Choroid plexus epithelial cell (primary cell): ENCODE measurements at regions not wholly inside any gene's neighbourhood (a gene's known extent, or its start where the extent isn't known, plus 50 kb on each side); places are given as distances from the start of the nearest gene placed in this dataset.

Experiments used
- DNase-seq: peaks from one replicate; pipeline ENCODE4 v3.0.0-alpha.2; 2010; ENCODE audit warnings: low read depth
- H3K4me3 ChIP-seq: 2 replicates; pipeline ENCODE4 v1.5.1; 2011; ENCODE audit warnings: low read depth, mild to moderate bottlenecking, control low read depth, low read length, moderate library complexity
- CTCF ChIP-seq: conservative IDR thresholded peaks from 2 replicates; pipeline ENCODE4 v1.5.1; 2011; ENCODE audit warnings: low read depth, mild to moderate bottlenecking, control low read depth, inconsistent platforms, low read length, moderate library complexity

- no peak overlapping the region for H3K4me3 ChIP-seq
- DNase-seq: no peak
- TF ChIP-seq CTCF: no peak
Observed at GRCh38 chr6:134425513-134425912, 107.6 kb upstream of the SGK1 start.

GRCh38 chr6:134424798-134425170 lies 106.9 kb upstream of the SGK1 start:
- no peak overlapping the region for H3K4me3 ChIP-seq
- no peak for DNase-seq
- no peak for TF ChIP-seq CTCF

GRCh38 chr6:134424165-134424797 lies 106.4 kb upstream of the SGK1 start:
- no peak for TF ChIP-seq CTCF
- no peak overlapping the region for H3K4me3 ChIP-seq
- peak; percentile 38 for DNase-seq

GRCh38 chr6:134422426-134423231 lies 104.7 kb upstream of the SGK1 start:
- TF ChIP-seq CTCF: no peak
- peak; percentile 99 for DNase-seq
- H3K4me3 ChIP-seq: no peak overlapping the region

GRCh38 chr6:134421501-134421900 lies 103.6 kb upstream of the SGK1 start:
- H3K4me3 ChIP-seq: no peak overlapping the region
- DNase-seq: peak; percentile 79
- TF ChIP-seq CTCF: no peak

GRCh38 chr6:134420614-134421181 lies 102.8 kb upstream of the SGK1 start:
- no peak for TF ChIP-seq CTCF
- H3K4me3 ChIP-seq: no peak overlapping the region
- peak; percentile 62 for DNase-seq
